ENCODE measurements at regions not wholly inside any gene's neighbourhood (a gene's known extent, or its start where the extent isn't known, plus 50 kb on each side); places are given as distances from the start of the nearest gene placed in this dataset.

DNA sequence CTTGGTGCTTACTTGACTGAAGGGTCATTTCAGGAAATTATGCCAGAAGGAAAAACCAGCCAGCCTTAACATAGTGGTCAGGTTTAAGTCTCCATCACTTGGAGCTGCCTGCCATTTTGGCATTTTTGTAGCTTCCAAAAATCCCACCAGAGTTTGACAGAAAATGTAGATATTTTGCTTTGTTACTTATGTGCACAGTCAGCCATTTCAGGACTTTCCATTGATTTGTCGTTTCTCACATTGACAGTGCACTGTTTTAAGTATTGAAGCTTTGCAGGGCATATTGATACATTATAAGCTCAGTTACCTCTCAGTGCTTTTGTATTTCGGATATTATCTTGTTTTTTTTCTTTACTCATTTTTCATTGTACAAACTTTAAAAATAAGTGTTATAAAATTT is 89.0 kb upstream of the ANKRD34C start:
- no peak overlapping the region for H3K27ac Mint-ChIP-seq
- no peaks in the 10 kb centered on the region for H3K23me2 ChIP-seq (ENCODE audit: insufficient read length, low read depth, low read length, poor library complexity, severe bottlenecking)
- no peaks in the 10 kb centered on the region for H3K79me2 ChIP-seq (ENCODE audit: insufficient read depth, low read length)
- H4K8ac ChIP-seq (replicated peaks; ENCODE audit: insufficient read length, low read depth, low read length): no peak overlapping the region
- no peak overlapping the region for H3K18ac ChIP-seq (ENCODE audit: insufficient read length, low read depth, low read length)
- H2AK5ac ChIP-seq (ENCODE audit: insufficient read length, low read length): no peak overlapping the region
- H3K27me3 ChIP-seq (ENCODE audit: insufficient read depth, low read length): no peaks in the 10 kb centered on the region; the same call in 1 of the 2 replicates
- H3K9me3 Mint-ChIP-seq: no peaks in the 10 kb centered on the region; a peak in 1 of 5 replicates
- H3K4me3 Mint-ChIP-seq: no peak overlapping the region
- no peak overlapping the region for H2BK120ac ChIP-seq (ENCODE audit: low read depth, low read length, poor library complexity, severe bottlenecking)
- H3K27ac ChIP-seq (ENCODE audit: insufficient read length, low read depth, low read length): no peak overlapping the region
- H2BK5ac ChIP-seq (ENCODE audit: insufficient read length, low read length): no peak overlapping the region
- H2BK15ac ChIP-seq (ENCODE audit: low read depth, low read length): no peak overlapping the region
- no peak overlapping the region for H2AFZ ChIP-seq (ENCODE audit: low read length)
- no peak overlapping the region for H3K56ac ChIP-seq (ENCODE audit: insufficient read length, low read depth, low read length)
- H3K4me2 ChIP-seq (ENCODE audit: insufficient read depth, insufficient read length, low read length): no peak overlapping the region
- H3K27me3 Mint-ChIP-seq (ENCODE audit: low read depth): peaks cover 27% of the 10 kb centered on the region
- no peak overlapping the region for H4K5ac ChIP-seq (ENCODE audit: insufficient read length, low read depth, low read length)
- no peak overlapping the region for H3K23ac ChIP-seq (ENCODE audit: insufficient read length, low read depth, low read length)
- H3K4me1 Mint-ChIP-seq: peaks cover 30 to 35% of the 10 kb centered on the region in 2 experiments
- WGBS (ENCODE audit: extremely low coverage, insufficient read length, low lambda C conversion rate): no CpG with 5 or more reads among the region's 2 CpGs
- H4K91ac ChIP-seq (ENCODE audit: insufficient read length, low read depth, low read length): no peak overlapping the region
- no peak for TF ChIP-seq CTCF (conservative IDR thresholded peaks at IDR 0.05)
- H3T11ph ChIP-seq (ENCODE audit: low read length): no peak overlapping the region
- no peaks in the 10 kb centered on the region for H3K36me3 Mint-ChIP-seq (ENCODE audit: insufficient read depth in 1 of 3, low read depth in 3 of 3)
- H3K9me3 ChIP-seq (ENCODE audit: control insufficient read depth, low read depth, low read length): no peaks in the 10 kb centered on the region
- no peak overlapping the region for H3K9ac ChIP-seq (ENCODE audit: extremely low read depth, insufficient read length, low read length)
- H2BK20ac ChIP-seq (ENCODE audit: low read depth, low read length, poor library complexity, severe bottlenecking): no peak overlapping the region
- H3K14ac ChIP-seq (ENCODE audit: insufficient read depth, low read length): no peak overlapping the region
- H2BK12ac ChIP-seq (ENCODE audit: insufficient read length, low read depth, low read length): no peak overlapping the region
- no peaks in the 10 kb centered on the region for H3K79me1 ChIP-seq (ENCODE audit: insufficient read depth, low read depth, low read length, poor library complexity, severe bottlenecking)
- H3K4me1 ChIP-seq (ENCODE audit: insufficient read depth, low read length): peaks cover 5% of the 10 kb centered on the region; the same call in 1 of the 2 replicates
- no peak for DNase-seq
- no peak overlapping the region for H3K4ac ChIP-seq (ENCODE audit: low read depth, low read length)
- no peaks in the 10 kb centered on the region for H4K20me1 ChIP-seq (ENCODE audit: control insufficient read depth, insufficient read depth, insufficient read length)
